GM12891 (cell line): ENCODE measurements at regions not wholly inside any gene's neighbourhood (a gene's known extent, or its start where the extent isn't known, plus 50 kb on each side); places are given as distances from the start of the nearest gene placed in this dataset.

Experiments
- PAX5 ChIP-seq: IDR thresholded peaks from 2 replicates; pipeline ENCODE4 v1.6.1; 2011; ENCODE audit warnings: low read length, moderate library complexity, mild to moderate bottlenecking; ENCODE audit not compliant: insufficient read depth, severe bottlenecking
- POLR2A ChIP-seq: IDR thresholded peaks from 2 replicates; pipeline ENCODE4 v1.6.1; 2011; ENCODE audit warnings: low read depth, low read length, control low read depth
- POLR2AphosphoS5 ChIP-seq: IDR thresholded peaks from 2 replicates; pipeline ENCODE4 v1.6.1; 2011; ENCODE audit warnings: low read depth, low read length, control low read depth
- POU2F2 ChIP-seq: IDR thresholded peaks from 2 replicates; pipeline ENCODE4 v1.6.1; 2011; ENCODE audit warnings: low read depth, mild to moderate bottlenecking, control low read depth, low read length, moderate library complexity
- SPI1 ChIP-seq: IDR thresholded peaks from 2 replicates; pipeline ENCODE4 v1.6.1; 2011; ENCODE audit warnings: low read depth, low read length, control low read depth
- TAF1 ChIP-seq: IDR thresholded peaks from 2 replicates; pipeline ENCODE4 v1.6.1; 2011; ENCODE audit warnings: low read depth, low read length, control low read depth

DNA sequence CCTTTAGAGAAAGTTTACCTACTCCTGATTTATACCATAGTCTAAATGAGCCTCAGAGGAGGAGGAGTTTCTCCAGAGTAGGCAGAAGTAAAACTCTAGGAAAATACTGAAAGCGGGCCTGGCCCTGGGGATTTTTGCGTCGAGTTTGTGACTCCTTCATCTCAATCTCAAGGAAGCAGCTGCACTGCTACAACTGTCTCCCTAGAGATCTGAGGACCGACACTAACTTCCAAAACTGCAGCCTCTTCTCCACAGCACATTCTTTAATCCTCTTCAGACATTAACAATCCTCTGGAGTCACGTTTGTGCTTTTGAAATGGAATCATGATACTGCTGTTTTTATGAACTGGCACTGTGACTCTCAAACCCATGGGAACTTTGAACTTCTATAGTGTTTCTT is 281.4 kb downstream of the KCNS3 start:
- no peak for TF ChIP-seq POLR2A
- TF ChIP-seq POLR2AphosphoS5 = no peak
- TF ChIP-seq POU2F2 = no peak
- no peak for TF ChIP-seq PAX5
- no peak for TF ChIP-seq TAF1
- no peak for TF ChIP-seq SPI1
